ENCODE measurements at regions not wholly inside any gene's neighbourhood (a gene's known extent, or its start where the extent isn't known, plus 50 kb on each side); places are given as distances from the start of the nearest gene placed in this dataset.
A peak's percentile ranks its signal among the peaks of the same experiment; 100 is the strongest.

- Mint-ChIP-seq H3K9me3 (ENCODE audit: low read depth) (no peaks in the 10 kb centered on the region), H3K27ac (ENCODE audit: unreplicated experiment) (no peak overlapping the region), H3K4me3 (ENCODE audit: unreplicated experiment) (no peak overlapping the region), H3K27me3 (ENCODE audit: low read depth) (no peaks in the 10 kb centered on the region), H3K36me3 (ENCODE audit: low read depth) (no peaks in the 10 kb centered on the region), H3K4me1 (ENCODE audit: low read depth) (peaks cover 23% of the 10 kb centered on the region)
- DNase-seq (ENCODE audit: low spot score) = no peak
- no peak for TF ChIP-seq CTCF (IDR thresholded peaks at IDR 0.05)
Observed at GRCh38 chr20:53711333-53712211, 117.9 kb upstream of the ZNF217 start.

GRCh38 chr20:53708129-53708968 is 114.7 kb upstream of the ZNF217 start:
- DNase-seq (ENCODE audit: low spot score) = no peak
- Mint-ChIP-seq H3K27me3 (ENCODE audit: low read depth) (no peaks in the 10 kb centered on the region), H3K4me3 (ENCODE audit: unreplicated experiment) (no peak overlapping the region), H3K36me3 (ENCODE audit: low read depth) (no peaks in the 10 kb centered on the region), H3K27ac (ENCODE audit: unreplicated experiment) (peak overlapping the region; percentile 92), H3K9me3 (ENCODE audit: low read depth) (no peaks in the 10 kb centered on the region), H3K4me1 (ENCODE audit: low read depth) (peaks cover 36% of the 10 kb centered on the region)
- TF ChIP-seq CTCF (IDR thresholded peaks at IDR 0.05) = no peak

- H3K4me3 Mint-ChIP-seq (ENCODE audit: unreplicated experiment) = no peak overlapping the region
- no peaks in the 10 kb centered on the region for H3K36me3 Mint-ChIP-seq (ENCODE audit: low read depth)
- H3K27ac Mint-ChIP-seq (ENCODE audit: unreplicated experiment) = peak overlapping the region; percentile 92
- TF ChIP-seq CTCF (IDR thresholded peaks at IDR 0.05) = no peak
- H3K27me3 Mint-ChIP-seq (ENCODE audit: low read depth) = no peaks in the 10 kb centered on the region
- H3K4me1 Mint-ChIP-seq (ENCODE audit: low read depth) = peaks cover 36% of the 10 kb centered on the region
- H3K9me3 Mint-ChIP-seq (ENCODE audit: low read depth) = no peaks in the 10 kb centered on the region
- DNase-seq (ENCODE audit: low spot score) = no peak
Observed at GRCh38 chr20:53707371-53708055, 113.9 kb upstream of the ZNF217 start.

GRCh38 chr20:53706466-53707370 is 113.1 kb upstream of the ZNF217 start:
- Mint-ChIP-seq H3K27ac (ENCODE audit: unreplicated experiment) (peak overlapping the region; percentile 92), H3K36me3 (ENCODE audit: low read depth) (no peaks in the 10 kb centered on the region), H3K4me3 (ENCODE audit: unreplicated experiment) (peak overlapping the region; percentile 12), H3K9me3 (ENCODE audit: low read depth) (no peaks in the 10 kb centered on the region), H3K27me3 (ENCODE audit: low read depth) (no peaks in the 10 kb centered on the region), H3K4me1 (ENCODE audit: low read depth) (peaks cover 36% of the 10 kb centered on the region)
- no peak for TF ChIP-seq CTCF (IDR thresholded peaks at IDR 0.05)
- no peak for DNase-seq (ENCODE audit: low spot score)
